Endothelial cell of umbilical vein (primary cell): ENCODE measurements at regions not wholly inside any gene's neighbourhood (a gene's known extent, or its start where the extent isn't known, plus 50 kb on each side); places are given as distances from the start of the nearest gene placed in this dataset.

ENCODE experiments used
- BruUV-seq: library from RNA; stranded (reverse); fragments of 400-500 nt; replicated peaks from 2 replicates; lab custom pipeline; 2021; lab: Mats Ljungman, UMichigan
- CTCF ChIA-PET: fragments of 300-600, 350-600 bp; sonication (Branson Sonifier 250); formaldehyde crosslinking; loops from one replicate; lab custom pipeline; 2021; ENCODE audit warnings: antibody characterized with exemption, inconsistent platforms; lab: Charles Lee
- POLR2A ChIA-PET: fragments of 300-600, 350-600 bp; sonication (Branson Sonifier 250); formaldehyde crosslinking; loops from one replicate; lab custom pipeline; 2021; ENCODE audit warnings: antibody characterized with exemption, inconsistent platforms; lab: Charles Lee
- DNase-seq: peaks from one replicate; pipeline ENCODE4 v3.0.0-alpha.2; 2011; ENCODE audit warnings: low read depth, low spot score
- FAIRE-seq: peaks from 2 replicates; lab custom pipeline; 2011; peaks lifted over from hg19 to GRCh38; lab: Jason Lieb, UNC
- H2AFZ ChIP-seq: 2 replicates; pipeline ENCODE4 v1.6.0; 2012; ENCODE audit warnings: low read depth, low read length, control low read depth, inconsistent platforms
- H3K27ac ChIP-seq: 2 replicates; pipeline ENCODE4 v1.5.1; 2011; ENCODE audit warnings: low read depth, mild to moderate bottlenecking, control low read depth, low read length, moderate library complexity; ENCODE audit not compliant: insufficient read depth
- H3K27me3 ChIP-seq, 2 experiments: 2 replicates each; pipeline versions ENCODE4 v1.6.0 to v1.6.1; 2011; ENCODE audit warnings: low read length in 2 of 2, mixed read lengths in 1 of 2; ENCODE audit not compliant: control insufficient read depth in 2 of 2, insufficient read depth in 2 of 2
- H3K36me3 ChIP-seq, 2 experiments: 2 replicates in 1 of 2; 3 replicates in 1 of 2; pipeline ENCODE4 v1.5.1; 2011; ENCODE audit warnings: low read length in 2 of 2, mild to moderate bottlenecking in 1 of 2, moderate library complexity in 1 of 2; ENCODE audit not compliant: control insufficient read depth in 2 of 2, insufficient read depth in 2 of 2; ENCODE audit errors: extremely low read depth in 1 of 2
- H3K4me1 ChIP-seq: 3 replicates; pipeline ENCODE4 v1.5.1; 2011; ENCODE audit warnings: mild to moderate bottlenecking, low read length; ENCODE audit not compliant: control insufficient read depth, insufficient read depth; ENCODE audit errors: extremely low read depth
- H3K4me2 ChIP-seq: 2 replicates; pipeline ENCODE4 v1.6.1; 2011; ENCODE audit warnings: low read length, control low read depth, mixed read lengths; ENCODE audit not compliant: insufficient read depth
- H3K4me3 ChIP-seq, 3 experiments: fragments of 200-600 bp in 1 of 3; sonication (generic), shearing (Covaris generic) in 1 of 3; replicated peaks in 1 of 3; 2 replicates each; pipeline ENCODE4 v1.5.1; 2011 to 2016; ENCODE audit warnings: control low read depth in 3 of 3, low read length in 3 of 3, mild to moderate bottlenecking in 2 of 3, inconsistent platforms in 1 of 3, low read depth in 1 of 3, moderate library complexity in 1 of 3; ENCODE audit not compliant: insufficient read depth in 1 of 3
- H3K79me2 ChIP-seq: 2 replicates; pipeline ENCODE4 v1.6.0; 2012; ENCODE audit warnings: low read length, inconsistent platforms; ENCODE audit not compliant: control insufficient read depth, insufficient read depth
- H3K9ac ChIP-seq: replicated peaks from 2 replicates; pipeline ENCODE3; 2011; ENCODE audit warnings: low read length, control low read depth; ENCODE audit not compliant: insufficient read depth; ENCODE audit errors: extremely low read depth
- H3K9me1 ChIP-seq: replicated peaks from 3 replicates; pipeline ENCODE4 v1.6.0; 2011; ENCODE audit warnings: mild to moderate bottlenecking, low read length; ENCODE audit not compliant: control insufficient read depth, insufficient read depth; ENCODE audit errors: extremely low read depth
- H3K9me3 ChIP-seq: replicated peaks from 2 replicates; pipeline ENCODE4 v1.5.1; 2012; ENCODE audit warnings: low read length, inconsistent platforms; ENCODE audit not compliant: control insufficient read depth, insufficient read depth
- H4K20me1 ChIP-seq: replicated peaks from 2 replicates; pipeline ENCODE3; 2011; ENCODE audit warnings: mild to moderate bottlenecking, low read length; ENCODE audit not compliant: control insufficient read depth, insufficient read depth; ENCODE audit errors: extremely low read depth
- EZH2 ChIP-seq: IDR thresholded peaks from 2 replicates; pipeline ENCODE4 v1.6.1; 2012; ENCODE audit warnings: borderline replicate concordance, low read depth, mild to moderate bottlenecking, moderate library complexity, low read length, inconsistent platforms; ENCODE audit not compliant: severe bottlenecking
- FOS ChIP-seq: IDR thresholded peaks from 2 replicates; pipeline ENCODE4 v1.6.1; 2011; ENCODE audit warnings: mild to moderate bottlenecking, low read length, moderate library complexity, borderline replicate concordance; ENCODE audit not compliant: insufficient read depth
- GATA2 ChIP-seq: IDR thresholded peaks from 2 replicates; pipeline ENCODE4 v1.7.0; 2011; ENCODE audit warnings: low read depth, mild to moderate bottlenecking, moderate library complexity, mixed read lengths, low read length; ENCODE audit not compliant: insufficient read length, insufficient read depth
- JUN ChIP-seq: IDR thresholded peaks from 2 replicates; pipeline ENCODE4 v1.6.1; 2011; ENCODE audit warnings: borderline replicate concordance, low read depth; ENCODE audit not compliant: insufficient read length, insufficient read depth
- MYC ChIP-seq: IDR thresholded peaks from one replicate; pipeline ENCODE4 v1.6.1; 2011; ENCODE audit warnings: mild to moderate bottlenecking, low read depth, low read length
- POLR2A ChIP-seq: IDR thresholded peaks from 2 replicates; pipeline ENCODE4 v1.6.1; 2012; ENCODE audit warnings: low read depth, mild to moderate bottlenecking, control low read depth, low read length
- POLR2AphosphoS5 ChIP-seq: IDR thresholded peaks from 2 replicates; pipeline ENCODE4 v1.6.1; 2012; ENCODE audit warnings: low read depth, mild to moderate bottlenecking, control low read depth, low read length, moderate library complexity; ENCODE audit not compliant: insufficient read depth
- dilution Hi-C: fragments of 300-500 bp; cut with MboI; formaldehyde crosslinking; loops from one replicate; pipeline ENCODE4 v1.15.0; 2019; ENCODE audit warnings: low sequenced_read_pairs; ENCODE audit not compliant: extremely low pct_ligation_motif_present
- intact Hi-C: fragments of 100-400 bp; cut with micrococcal nuclease; formaldehyde crosslinking; loops from one replicate; pipeline ENCODE4 v1.10.0; 2022
- TF ChIP-seq, protein P1 (sequence below): IDR thresholded peaks from 2 replicates; pipeline ENCODE4 v1.6.1; 2011; ENCODE audit not compliant: insufficient read depth, insufficient read length
- TF ChIP-seq, protein P2 (sequence below), 2 donors: IDR thresholded peaks; 1 replicate in 1 of 2; 2 replicates in 1 of 2; pipeline ENCODE4 v1.5.1; 2011; ENCODE audit warnings: low read length in 2 of 2, mild to moderate bottlenecking in 2 of 2, moderate library complexity in 2 of 2, control low read depth in 1 of 2, inconsistent platforms in 1 of 2, low read depth in 1 of 2; ENCODE audit not compliant: insufficient read depth in 1 of 2; ENCODE audit errors: extremely low read depth in 1 of 2

DNA sequence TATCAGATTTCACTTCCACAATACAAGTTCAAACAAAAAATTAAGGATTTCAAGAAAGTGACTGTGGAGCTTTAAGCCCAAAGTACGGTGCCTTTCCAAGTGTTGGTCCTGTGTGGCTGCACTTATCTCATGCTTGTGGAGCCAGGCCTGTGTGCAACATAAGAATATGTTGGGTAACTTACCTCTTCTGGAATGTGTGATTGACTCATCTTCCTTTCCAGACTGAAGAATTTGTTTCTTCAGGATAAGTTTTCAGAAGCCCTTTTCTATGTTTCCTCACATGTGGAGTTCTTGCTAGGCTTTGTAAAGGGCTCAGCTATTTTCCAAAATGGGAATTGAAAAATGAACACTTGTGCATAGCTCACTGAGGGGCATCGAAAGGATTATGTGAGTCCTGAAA is 485.1 kb upstream of the PAPPA start:
- H3K9me1 ChIP-seq: no peaks in the 10 kb centered on the region
- H3K27me3 ChIP-seq: no peaks in the 10 kb centered on the region
- BruUV-seq: no TSS peak
- no peaks in the 10 kb centered on the region for H3K79me2 ChIP-seq
- DNase-seq (no peak), FAIRE-seq (no peak)
- H3K4me3 ChIP-seq: no peak overlapping the region
- H4K20me1 ChIP-seq: no peaks in the 10 kb centered on the region
- ChIA-PET POLR2A (no interaction called here), CTCF (no interaction called here)
- no peak overlapping the region for H3K4me2 ChIP-seq
- intact Hi-C loops (no loop called here), dilution Hi-C loops (no loop called here)
- no peaks in the 10 kb centered on the region for H3K9me3 ChIP-seq
- H2AFZ ChIP-seq: no peak overlapping the region
- H3K36me3 ChIP-seq: no peaks in the 10 kb centered on the region
- H3K9ac ChIP-seq: no peak overlapping the region
- TF ChIP-seq POLR2AphosphoS5 (no peak), MYC (no peak), FOS (no peak), POLR2A (no peak), GATA2 (no peak), EZH2 (no peak), JUN (no peak)
- TF ChIP-seq, protein P1, sequence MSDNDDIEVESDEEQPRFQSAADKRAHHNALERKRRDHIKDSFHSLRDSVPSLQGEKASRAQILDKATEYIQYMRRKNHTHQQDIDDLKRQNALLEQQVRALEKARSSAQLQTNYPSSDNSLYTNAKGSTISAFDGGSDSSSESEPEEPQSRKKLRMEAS: no peak
- TF ChIP-seq, protein P2, sequence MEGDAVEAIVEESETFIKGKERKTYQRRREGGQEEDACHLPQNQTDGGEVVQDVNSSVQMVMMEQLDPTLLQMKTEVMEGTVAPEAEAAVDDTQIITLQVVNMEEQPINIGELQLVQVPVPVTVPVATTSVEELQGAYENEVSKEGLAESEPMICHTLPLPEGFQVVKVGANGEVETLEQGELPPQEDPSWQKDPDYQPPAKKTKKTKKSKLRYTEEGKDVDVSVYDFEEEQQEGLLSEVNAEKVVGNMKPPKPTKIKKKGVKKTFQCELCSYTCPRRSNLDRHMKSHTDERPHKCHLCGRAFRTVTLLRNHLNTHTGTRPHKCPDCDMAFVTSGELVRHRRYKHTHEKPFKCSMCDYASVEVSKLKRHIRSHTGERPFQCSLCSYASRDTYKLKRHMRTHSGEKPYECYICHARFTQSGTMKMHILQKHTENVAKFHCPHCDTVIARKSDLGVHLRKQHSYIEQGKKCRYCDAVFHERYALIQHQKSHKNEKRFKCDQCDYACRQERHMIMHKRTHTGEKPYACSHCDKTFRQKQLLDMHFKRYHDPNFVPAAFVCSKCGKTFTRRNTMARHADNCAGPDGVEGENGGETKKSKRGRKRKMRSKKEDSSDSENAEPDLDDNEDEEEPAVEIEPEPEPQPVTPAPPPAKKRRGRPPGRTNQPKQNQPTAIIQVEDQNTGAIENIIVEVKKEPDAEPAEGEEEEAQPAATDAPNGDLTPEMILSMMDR (IDR thresholded peaks at IDR 0.05; ENCODE audit: extremely low read depth in 1 of 2, insufficient read depth in 1 of 2, low read depth in 1 of 2, low read length in 2 of 2): no peak
- no peak overlapping the region for H3K27ac ChIP-seq
- no peaks in the 10 kb centered on the region for H3K4me1 ChIP-seq
